ENCODE measurements at regions not wholly inside any gene's neighbourhood (a gene's known extent, or its start where the extent isn't known, plus 50 kb on each side); places are given as distances from the start of the nearest gene placed in this dataset.

DNA sequence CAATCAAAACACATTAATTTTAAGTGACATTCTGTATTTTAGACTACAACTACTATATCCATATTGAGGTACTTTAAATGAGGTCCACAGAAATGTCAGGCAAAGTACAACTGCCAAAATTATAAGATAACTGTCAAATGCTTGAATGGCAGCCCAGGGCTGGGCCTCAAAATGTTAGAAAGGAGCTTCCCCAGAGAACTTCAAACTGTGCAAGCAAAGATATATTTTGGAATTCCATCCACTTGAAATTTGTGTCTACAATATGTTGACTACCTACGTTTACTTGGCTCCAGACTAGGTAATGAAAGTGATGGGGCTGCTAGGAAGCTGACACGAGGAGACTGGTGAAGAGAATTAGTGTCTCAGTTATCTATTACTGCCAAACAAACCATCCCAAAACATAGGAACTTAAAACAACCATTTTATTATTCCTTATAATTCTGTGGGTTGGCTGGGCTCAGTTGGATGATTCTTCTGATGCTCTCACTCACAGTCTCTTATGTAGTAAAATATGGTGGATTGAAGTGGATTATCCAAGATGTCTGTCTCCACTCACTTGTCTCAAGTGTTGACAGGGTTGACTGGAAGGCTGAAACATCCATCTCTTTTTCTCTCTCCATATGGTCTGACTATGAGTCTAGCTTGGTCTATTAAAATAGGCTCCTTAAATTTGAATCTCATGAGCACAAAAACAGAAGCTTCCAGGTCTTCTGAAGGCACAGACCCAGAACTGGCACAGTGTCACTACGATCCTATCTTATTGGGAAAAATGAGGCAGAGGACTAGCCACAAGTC is 74.2 kb downstream of the FZD1 start:
- Histone ChIP-seq H3K9me2 (ENCODE audit: low read depth, low read length) (no peaks in the 10 kb centered on the region), H3K9me3 (ENCODE audit: low read length) (0 out of 2 replicates have a peak, but pooled peaks cover 5% of the 10 kb centered on the region), H3F3A (ENCODE audit: insufficient read depth, low read length) (no peaks in the 10 kb centered on the region), H3K36me3 (ENCODE audit: insufficient read depth, low read length) (no peaks in the 10 kb centered on the region), H3K27me3 (ENCODE audit: insufficient read depth, low read length) (no peaks in the 10 kb centered on the region), H3K4me1 (ENCODE audit: insufficient read depth, low read length, severe bottlenecking) (peaks cover 9% of the 10 kb centered on the region), H2AFZ (ENCODE audit: low read length) (no peak overlapping the region), H3K9ac (ENCODE audit: low read length) (no peak overlapping the region), H3K27ac (ENCODE audit: low read depth, low read length, poor library complexity, severe bottlenecking) (no peak overlapping the region), H3K4me3 (ENCODE audit: low read depth, low read length, poor library complexity, severe bottlenecking) (no peak overlapping the region), H3K4me2 (ENCODE audit: low read length) (no peak overlapping the region), H4K20me1 (ENCODE audit: insufficient read depth, low read length) (no peaks in the 10 kb centered on the region), H3K79me2 (ENCODE audit: insufficient read depth, low read length) (no peaks in the 10 kb centered on the region)
- TF ChIP-seq, protein P1, sequence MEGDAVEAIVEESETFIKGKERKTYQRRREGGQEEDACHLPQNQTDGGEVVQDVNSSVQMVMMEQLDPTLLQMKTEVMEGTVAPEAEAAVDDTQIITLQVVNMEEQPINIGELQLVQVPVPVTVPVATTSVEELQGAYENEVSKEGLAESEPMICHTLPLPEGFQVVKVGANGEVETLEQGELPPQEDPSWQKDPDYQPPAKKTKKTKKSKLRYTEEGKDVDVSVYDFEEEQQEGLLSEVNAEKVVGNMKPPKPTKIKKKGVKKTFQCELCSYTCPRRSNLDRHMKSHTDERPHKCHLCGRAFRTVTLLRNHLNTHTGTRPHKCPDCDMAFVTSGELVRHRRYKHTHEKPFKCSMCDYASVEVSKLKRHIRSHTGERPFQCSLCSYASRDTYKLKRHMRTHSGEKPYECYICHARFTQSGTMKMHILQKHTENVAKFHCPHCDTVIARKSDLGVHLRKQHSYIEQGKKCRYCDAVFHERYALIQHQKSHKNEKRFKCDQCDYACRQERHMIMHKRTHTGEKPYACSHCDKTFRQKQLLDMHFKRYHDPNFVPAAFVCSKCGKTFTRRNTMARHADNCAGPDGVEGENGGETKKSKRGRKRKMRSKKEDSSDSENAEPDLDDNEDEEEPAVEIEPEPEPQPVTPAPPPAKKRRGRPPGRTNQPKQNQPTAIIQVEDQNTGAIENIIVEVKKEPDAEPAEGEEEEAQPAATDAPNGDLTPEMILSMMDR (IDR thresholded peaks at IDR 0.05; ENCODE audit: low read length): no peak
- no peak for TF ChIP-seq EZH2 (IDR thresholded peaks at IDR 0.05; ENCODE audit: borderline replicate concordance, low read length)

GRCh38 chr7:91342346-91342745 is 78.1 kb downstream of the FZD1 start:
- TF ChIP-seq, protein P1 (IDR thresholded peaks at IDR 0.05; ENCODE audit: low read length): no peak
- no peak for TF ChIP-seq EZH2 (IDR thresholded peaks at IDR 0.05; ENCODE audit: borderline replicate concordance, low read length)
- no peak overlapping the region for H2AFZ ChIP-seq (ENCODE audit: low read length)
- H3F3A ChIP-seq (ENCODE audit: insufficient read depth, low read length): no peaks in the 10 kb centered on the region
- no peak overlapping the region for H3K9ac ChIP-seq (ENCODE audit: low read length)
- H3K9me2 ChIP-seq (ENCODE audit: low read depth, low read length): no peaks in the 10 kb centered on the region
- no peak overlapping the region for H3K4me3 ChIP-seq (ENCODE audit: low read depth, low read length, poor library complexity, severe bottlenecking)
- H3K79me2 ChIP-seq (ENCODE audit: insufficient read depth, low read length): no peaks in the 10 kb centered on the region
- H3K4me2 ChIP-seq (ENCODE audit: low read length): no peak overlapping the region
- H4K20me1 ChIP-seq (ENCODE audit: insufficient read depth, low read length): no peaks in the 10 kb centered on the region
- no peaks in the 10 kb centered on the region for H3K36me3 ChIP-seq (ENCODE audit: insufficient read depth, low read length)
- H3K9me3 ChIP-seq (ENCODE audit: low read length): 0 out of 2 replicates have a peak, but pooled peaks cover 5% of the 10 kb centered on the region
- peaks cover 48% of the 10 kb centered on the region for H3K4me1 ChIP-seq (ENCODE audit: insufficient read depth, low read length, severe bottlenecking)
- no peaks in the 10 kb centered on the region for H3K27me3 ChIP-seq (ENCODE audit: insufficient read depth, low read length)
- H3K27ac ChIP-seq (ENCODE audit: low read depth, low read length, poor library complexity, severe bottlenecking): peak overlapping the region; percentile 96

- Histone ChIP-seq H3K36me3 (ENCODE audit: insufficient read depth, low read length) (no peaks in the 10 kb centered on the region), H3K79me2 (ENCODE audit: insufficient read depth, low read length) (no peaks in the 10 kb centered on the region), H3F3A (ENCODE audit: insufficient read depth, low read length) (no peaks in the 10 kb centered on the region), H3K9me2 (ENCODE audit: low read depth, low read length) (no peaks in the 10 kb centered on the region), H4K20me1 (ENCODE audit: insufficient read depth, low read length) (no peaks in the 10 kb centered on the region), H3K27ac (ENCODE audit: low read depth, low read length, poor library complexity, severe bottlenecking) (peak overlapping the region; percentile 96), H3K9me3 (ENCODE audit: low read length) (0 out of 2 replicates have a peak, but pooled peaks cover 2% of the 10 kb centered on the region), H3K4me1 (ENCODE audit: insufficient read depth, low read length, severe bottlenecking) (peaks cover 59% of the 10 kb centered on the region), H3K4me2 (ENCODE audit: low read length) (peak overlapping the region; percentile 59; the same call in 1 of the 2 replicates), H3K9ac (ENCODE audit: low read length) (peak overlapping the region; percentile 47), H3K27me3 (ENCODE audit: insufficient read depth, low read length) (no peaks in the 10 kb centered on the region), H3K4me3 (ENCODE audit: low read depth, low read length, poor library complexity, severe bottlenecking) (peak overlapping the region; percentile 4), H2AFZ (ENCODE audit: low read length) (peak overlapping the region; percentile 36; the same call in 1 of the 2 replicates)
- TF ChIP-seq, protein P1 (IDR thresholded peaks at IDR 0.05; ENCODE audit: low read length): no peak
- no peak for TF ChIP-seq EZH2 (IDR thresholded peaks at IDR 0.05; ENCODE audit: borderline replicate concordance, low read length)
These were observed 79.3 kb downstream of the FZD1 start for GRCh38 chr7:91343420-91343960.

Data from OCI-LY1 (cell line).